ENCODE measurements at regions not wholly inside any gene's neighbourhood (a gene's known extent, or its start where the extent isn't known, plus 50 kb on each side); places are given as distances from the start of the nearest gene placed in this dataset.
"Not testable (repeated sequence)": the region's sequence is repeated elsewhere in the genome, so short reads cannot be mapped to it uniquely, and the experiment has no call there.

DNA sequence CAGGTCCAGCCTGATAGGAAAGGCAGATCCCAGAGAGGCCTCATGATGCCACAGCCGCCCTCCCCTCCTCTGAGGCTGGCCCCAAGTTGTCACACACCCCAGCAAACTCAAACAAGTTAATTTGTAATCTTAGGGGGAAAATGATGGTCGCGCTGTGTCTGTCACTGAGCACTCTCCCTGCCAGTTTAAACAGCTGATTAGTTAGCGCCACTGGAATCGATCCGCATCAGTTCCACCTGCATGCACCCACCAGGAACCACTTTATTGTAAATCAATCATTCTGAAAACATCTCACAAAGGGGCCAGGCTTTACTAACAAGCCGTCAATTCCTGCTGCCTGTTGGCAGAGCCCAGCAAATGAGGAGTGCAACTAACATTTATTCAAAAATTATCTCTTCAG lies 870.9 kb downstream of the KCNMA1 start:
- DNase-seq, result no peak
- intact Hi-C loops (cut with micrococcal nuclease), result no loop called here
- Histone ChIP-seq H3K4me1 (no peaks in the 10 kb centered on the region), H3K36me3 (no peaks in the 10 kb centered on the region), H3K27ac (replicated peaks) (no peak overlapping the region), H3K9me3 (replicated peaks) (no peaks in the 10 kb centered on the region), H3K4me3 (no peak overlapping the region), H3K27me3 (ENCODE audit: low read depth) (no peaks in the 10 kb centered on the region)
- TF ChIP-seq, protein P1, sequence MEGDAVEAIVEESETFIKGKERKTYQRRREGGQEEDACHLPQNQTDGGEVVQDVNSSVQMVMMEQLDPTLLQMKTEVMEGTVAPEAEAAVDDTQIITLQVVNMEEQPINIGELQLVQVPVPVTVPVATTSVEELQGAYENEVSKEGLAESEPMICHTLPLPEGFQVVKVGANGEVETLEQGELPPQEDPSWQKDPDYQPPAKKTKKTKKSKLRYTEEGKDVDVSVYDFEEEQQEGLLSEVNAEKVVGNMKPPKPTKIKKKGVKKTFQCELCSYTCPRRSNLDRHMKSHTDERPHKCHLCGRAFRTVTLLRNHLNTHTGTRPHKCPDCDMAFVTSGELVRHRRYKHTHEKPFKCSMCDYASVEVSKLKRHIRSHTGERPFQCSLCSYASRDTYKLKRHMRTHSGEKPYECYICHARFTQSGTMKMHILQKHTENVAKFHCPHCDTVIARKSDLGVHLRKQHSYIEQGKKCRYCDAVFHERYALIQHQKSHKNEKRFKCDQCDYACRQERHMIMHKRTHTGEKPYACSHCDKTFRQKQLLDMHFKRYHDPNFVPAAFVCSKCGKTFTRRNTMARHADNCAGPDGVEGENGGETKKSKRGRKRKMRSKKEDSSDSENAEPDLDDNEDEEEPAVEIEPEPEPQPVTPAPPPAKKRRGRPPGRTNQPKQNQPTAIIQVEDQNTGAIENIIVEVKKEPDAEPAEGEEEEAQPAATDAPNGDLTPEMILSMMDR (IDR thresholded peaks at IDR 0.05; ENCODE audit: borderline replicate concordance), result no peak

DNA sequence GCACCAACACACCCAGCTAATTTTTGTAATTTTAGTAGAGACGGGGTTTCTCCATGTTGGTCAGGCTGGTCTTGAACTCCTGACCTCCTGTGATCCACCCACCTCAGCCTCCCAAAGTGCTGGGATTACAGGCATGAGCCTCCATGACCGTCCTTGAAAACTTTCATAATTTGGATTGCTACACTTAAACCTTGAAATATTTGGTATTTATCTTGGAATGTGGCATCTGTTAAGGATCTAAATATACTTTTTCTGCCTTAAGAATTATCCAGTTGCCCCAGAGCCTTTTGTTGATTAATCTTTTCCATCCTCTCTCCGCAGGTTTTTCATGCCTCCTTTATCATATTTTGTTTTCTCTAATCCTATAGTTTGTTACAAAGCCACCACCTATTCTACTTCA lies 872.7 kb downstream of the KCNMA1 start:
- H3K36me3 ChIP-seq; H3K9me3 ChIP-seq (replicated peaks); H3K4me3 ChIP-seq; DNase-seq; H3K27me3 ChIP-seq (ENCODE audit: low read depth); intact Hi-C loops (cut with micrococcal nuclease); H3K27ac ChIP-seq (replicated peaks); H3K4me1 ChIP-seq: not testable (repeated sequence)

DNA sequence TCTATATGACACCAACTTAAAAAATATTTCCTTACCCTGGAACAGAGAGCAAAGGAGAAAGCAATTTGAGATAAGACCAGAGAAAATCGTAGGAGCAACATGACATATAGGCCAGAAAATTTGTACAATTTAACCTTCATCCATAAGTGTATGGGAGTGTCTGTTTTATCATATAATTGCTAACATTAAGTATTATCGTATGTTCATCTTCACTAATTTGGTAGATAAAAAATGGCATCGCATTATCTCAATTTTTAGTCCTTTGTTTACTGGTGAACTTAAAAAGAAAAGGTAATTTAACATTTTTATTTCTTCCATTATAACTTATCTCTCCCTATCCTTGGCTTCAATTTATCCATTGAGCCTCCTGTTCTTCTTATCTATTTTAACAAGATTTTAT lies 873.4 kb downstream of the KCNMA1 start:
- Histone ChIP-seq H3K4me3 (no peak overlapping the region), H3K27ac (replicated peaks) (no peak overlapping the region), H3K27me3 (ENCODE audit: low read depth) (no peaks in the 10 kb centered on the region), H3K4me1 (no peaks in the 10 kb centered on the region), H3K36me3 (no peaks in the 10 kb centered on the region), H3K9me3 (replicated peaks) (no peaks in the 10 kb centered on the region)
- intact Hi-C loops (cut with micrococcal nuclease), result no loop called here
- TF ChIP-seq, protein P1 (IDR thresholded peaks at IDR 0.05; ENCODE audit: borderline replicate concordance), result no peak
- no peak for DNase-seq

DNA sequence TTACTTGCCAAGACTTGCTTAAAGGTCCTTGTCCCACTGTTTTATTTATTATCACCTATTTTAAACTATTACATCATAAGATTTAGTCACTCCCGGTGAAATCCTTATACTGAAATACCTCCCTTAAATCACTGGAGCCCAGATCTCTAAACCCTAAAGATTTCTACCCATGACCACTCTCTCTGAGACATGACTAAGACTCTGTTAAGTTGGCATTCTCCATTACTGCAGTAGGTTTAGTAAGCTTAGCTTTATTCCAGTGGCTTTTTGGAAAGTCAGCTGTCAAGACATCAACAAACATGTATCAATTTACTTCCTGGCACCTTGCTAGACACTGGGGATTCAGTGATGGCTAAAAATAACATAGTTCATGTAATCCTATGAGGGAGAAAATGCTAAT lies 874.2 kb downstream of the KCNMA1 start:
- no peak for DNase-seq
- H3K4me3 ChIP-seq, result no peak overlapping the region
- no peak overlapping the region for H3K27ac ChIP-seq (replicated peaks)
- H3K27me3 ChIP-seq (ENCODE audit: low read depth), result no peaks in the 10 kb centered on the region
- intact Hi-C loops (cut with micrococcal nuclease), result no loop called here
- H3K9me3 ChIP-seq (replicated peaks), result no peaks in the 10 kb centered on the region
- TF ChIP-seq, protein P1 (IDR thresholded peaks at IDR 0.05; ENCODE audit: borderline replicate concordance), result no peak
- no peaks in the 10 kb centered on the region for H3K4me1 ChIP-seq
- no peaks in the 10 kb centered on the region for H3K36me3 ChIP-seq

DNA sequence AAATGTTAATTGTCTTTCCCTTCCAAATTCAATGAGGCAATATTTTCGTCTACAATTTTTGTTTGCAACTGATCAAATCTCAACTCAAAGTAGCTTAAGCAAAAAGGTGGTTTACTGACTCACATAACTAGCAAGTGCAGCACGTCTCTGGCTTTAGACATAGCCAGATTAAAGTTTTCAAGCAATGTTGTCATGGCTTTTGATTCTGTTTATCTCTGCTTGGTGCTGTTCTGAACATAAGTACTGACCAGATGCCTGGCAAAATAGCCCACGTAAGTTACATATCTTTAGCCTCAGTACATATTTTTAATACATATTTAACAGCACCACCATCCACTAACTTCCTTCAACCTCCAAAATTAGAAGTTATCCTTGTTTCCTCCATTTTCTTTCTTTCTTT lies 877.9 kb downstream of the KCNMA1 start:
- Histone ChIP-seq H3K36me3 (no peaks in the 10 kb centered on the region), H3K27me3 (ENCODE audit: low read depth) (no peaks in the 10 kb centered on the region), H3K4me3 (no peak overlapping the region), H3K27ac (replicated peaks) (no peak overlapping the region), H3K9me3 (replicated peaks) (no peaks in the 10 kb centered on the region), H3K4me1 (no peaks in the 10 kb centered on the region)
- no peak for DNase-seq
- intact Hi-C loops (cut with micrococcal nuclease), result no loop called here
- TF ChIP-seq, protein P1 (IDR thresholded peaks at IDR 0.05; ENCODE audit: borderline replicate concordance), result no peak

DNA sequence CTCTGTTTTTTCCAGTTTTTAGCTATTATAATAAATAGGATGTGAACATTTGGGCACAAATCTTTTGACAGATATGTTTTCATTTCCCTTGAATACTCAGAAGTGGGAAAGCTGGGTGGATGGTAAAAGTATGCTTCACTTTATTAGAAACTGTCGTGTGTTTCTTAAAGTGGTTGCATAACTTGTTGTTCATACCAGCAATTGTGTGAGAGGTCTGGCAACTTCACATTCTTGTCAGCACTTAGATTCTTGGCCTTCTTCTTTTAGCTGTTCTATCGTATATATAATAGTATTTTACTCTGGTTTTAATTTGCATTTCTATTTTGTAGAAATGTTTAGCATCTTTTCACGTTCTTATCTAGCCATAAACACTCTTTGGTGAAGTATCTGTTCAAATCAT lies 894.4 kb downstream of the KCNMA1 start:
- H3K4me1 ChIP-seq, result no peaks in the 10 kb centered on the region
- no peaks in the 10 kb centered on the region for H3K9me3 ChIP-seq (replicated peaks)
- no peak overlapping the region for H3K27ac ChIP-seq (replicated peaks)
- H3K4me3 ChIP-seq, result no peak overlapping the region
- no peaks in the 10 kb centered on the region for H3K27me3 ChIP-seq (ENCODE audit: low read depth)
- H3K36me3 ChIP-seq, result no peaks in the 10 kb centered on the region
- intact Hi-C loops (cut with micrococcal nuclease), result no loop called here
- TF ChIP-seq, protein P1 (IDR thresholded peaks at IDR 0.05; ENCODE audit: borderline replicate concordance), result no peak
- DNase-seq, result no peak
